ENCODE measurements at regions not wholly inside any gene's neighbourhood (a gene's known extent, or its start where the extent isn't known, plus 50 kb on each side); places are given as distances from the start of the nearest gene placed in this dataset.

- TF ChIP-seq POLR2A (IDR thresholded peaks at IDR 0.05; ENCODE audit: borderline replicate concordance, extremely low read depth, insufficient read depth, insufficient read length), result no peak
- TF ChIP-seq CTCF (IDR thresholded peaks at IDR 0.05 in 2 of 3, conservative IDR thresholded peaks at IDR 0.05 in 1 of 3; ENCODE audit: borderline replicate concordance in 1 of 3, insufficient read depth in 1 of 3, low read depth in 2 of 3, low read length in 2 of 3), result no peak
- no peak for TF ChIP-seq EZH2 (IDR thresholded peaks at IDR 0.05)
- no peak for TF ChIP-seq SP1 (IDR thresholded peaks at IDR 0.05; ENCODE audit: low read depth)
- no peak for TF ChIP-seq ZNF274 (IDR thresholded peaks at IDR 0.05; ENCODE audit: low read depth, low read length)
- no peak for TF ChIP-seq YY1 (IDR thresholded peaks at IDR 0.05; ENCODE audit: extremely low read depth, insufficient replicate concordance, low read depth, low read length)
Observed at GRCh38 chr6:23367311-23367710, 758.7 kb upstream of the NRSN1 start.
